Trophoblast cell (in vitro differentiated cells and primary cell): ENCODE measurements at regions not wholly inside any gene's neighbourhood (a gene's known extent, or its start where the extent isn't known, plus 50 kb on each side); places are given as distances from the start of the nearest gene placed in this dataset.

Experiments
- DNase-seq, 2 donors: peaks; one replicate each; pipeline ENCODE4 v3.0.0-alpha.2; 2016
- H2AFZ ChIP-seq: 2 replicates; pipeline ENCODE4 v1.6.1; 2013; ENCODE audit warnings: low read length, moderate library complexity, mild to moderate bottlenecking; ENCODE audit not compliant: insufficient read depth, poor library complexity
- H2AK5ac ChIP-seq: 2 replicates; pipeline ENCODE4 v1.6.1; 2013; ENCODE audit warnings: mild to moderate bottlenecking, low read length
- H2BK120ac ChIP-seq: 2 replicates; pipeline ENCODE4 v1.6.1; 2013; ENCODE audit warnings: low read length, mild to moderate bottlenecking, moderate library complexity; ENCODE audit not compliant: insufficient read depth, poor library complexity
- H2BK12ac ChIP-seq: 2 replicates; pipeline ENCODE4 v1.6.1; 2013; ENCODE audit warnings: mild to moderate bottlenecking, low read length, moderate library complexity
- H2BK5ac ChIP-seq: 2 replicates; pipeline ENCODE4 v1.6.1; 2013; ENCODE audit warnings: low read length, low read depth, moderate library complexity, mild to moderate bottlenecking; ENCODE audit not compliant: poor library complexity
- H3K14ac ChIP-seq: 2 replicates; pipeline ENCODE4 v1.6.1; 2013; ENCODE audit warnings: mild to moderate bottlenecking, low read length
- H3K18ac ChIP-seq: 2 replicates; pipeline ENCODE4 v1.6.1; 2013; ENCODE audit warnings: mild to moderate bottlenecking, low read length
- H3K23ac ChIP-seq: 2 replicates; pipeline ENCODE4 v1.6.1; 2013; ENCODE audit warnings: low read length
- H3K27ac ChIP-seq: 2 replicates; pipeline ENCODE4 v1.5.1; 2013; ENCODE audit warnings: low read depth, mild to moderate bottlenecking, inconsistent platforms, low read length, moderate library complexity
- H3K27me3 ChIP-seq: 2 replicates; pipeline ENCODE4 v1.6.1; 2013; ENCODE audit warnings: inconsistent platforms, mild to moderate bottlenecking, low read length, moderate library complexity; ENCODE audit not compliant: insufficient read depth
- H3K36me3 ChIP-seq, 2 experiments: 1 replicate in 1 of 2; 2 replicates in 1 of 2; pipeline ENCODE4 v1.6.1; 2013; ENCODE audit warnings: low read length in 2 of 2, mild to moderate bottlenecking in 2 of 2, moderate library complexity in 1 of 2; ENCODE audit not compliant: insufficient read depth in 2 of 2, control insufficient read depth in 1 of 2
- H3K4ac ChIP-seq: 2 replicates; pipeline ENCODE4 v1.6.1; 2013; ENCODE audit warnings: low read depth, mild to moderate bottlenecking, low read length, moderate library complexity
- H3K4me1 ChIP-seq, 2 experiments: 1 replicate in 1 of 2; 2 replicates in 1 of 2; pipeline ENCODE4 v1.6.1; 2013; ENCODE audit warnings: low read length in 2 of 2, mild to moderate bottlenecking in 2 of 2, moderate library complexity in 1 of 2; ENCODE audit not compliant: insufficient read depth in 2 of 2, control insufficient read depth in 1 of 2
- H3K4me2 ChIP-seq: 2 replicates; pipeline ENCODE4 v1.6.1; 2013; ENCODE audit warnings: inconsistent platforms, mild to moderate bottlenecking, low read length, moderate library complexity
- H3K4me3 ChIP-seq: 2 replicates; pipeline ENCODE4 v1.5.1; 2013; ENCODE audit warnings: mild to moderate bottlenecking, low read depth, low read length, inconsistent platforms
- H3K79me1 ChIP-seq: one replicate; pipeline ENCODE4 v1.6.1; 2013; ENCODE audit warnings: low read length
- H3K79me2 ChIP-seq: 2 replicates; pipeline ENCODE4 v1.6.1; 2013; ENCODE audit warnings: low read length, mild to moderate bottlenecking; ENCODE audit not compliant: control insufficient read depth, insufficient read depth, poor library complexity
- H3K9ac ChIP-seq: 2 replicates; pipeline ENCODE4 v1.6.1; 2013; ENCODE audit warnings: mild to moderate bottlenecking, low read length
- H3K9me3 ChIP-seq: 2 replicates; pipeline ENCODE4 v1.6.1; 2013; ENCODE audit warnings: low read depth, mild to moderate bottlenecking, control low read depth, inconsistent platforms, low read length; ENCODE audit not compliant: insufficient read depth
- H4K12ac ChIP-seq: 2 replicates; pipeline ENCODE4 v1.6.1; 2013; ENCODE audit warnings: low read depth, mild to moderate bottlenecking, low read length, moderate library complexity
- H4K8ac ChIP-seq: 2 replicates; pipeline ENCODE4 v1.6.1; 2013; ENCODE audit warnings: low read depth, mild to moderate bottlenecking, low read length, moderate library complexity
- H4K91ac ChIP-seq: one replicate; pipeline ENCODE4 v1.6.1; 2013; ENCODE audit warnings: low read depth, mild to moderate bottlenecking, low read length, moderate library complexity
- WGBS: extraction: QIAGEN DNeasy Blood & Tissue Kit; methylation state at CpG from one replicate; pipeline ENCODE4 v1.1.7; 2013; ENCODE audit warnings: missing lambda C conversion rate; ENCODE audit not compliant: insufficient read length, insufficient coverage; ENCODE audit errors: extremely low coverage; 5-methylcytosine and 5-hydroxymethylcytosine counted together

- Histone ChIP-seq H3K9ac (no peak overlapping the region), H3K4me3 (no peak overlapping the region), H2BK5ac (no peak overlapping the region), H3K9me3 (no peaks in the 10 kb centered on the region), H4K91ac (no peak overlapping the region), H3K27me3 (no peaks in the 10 kb centered on the region), H2AK5ac (no peak overlapping the region), H2BK12ac (no peak overlapping the region), H3K79me1 (no peaks in the 10 kb centered on the region), H2AFZ (no peak overlapping the region), H4K12ac (no peak overlapping the region), H3K14ac (no peak overlapping the region), H3K4ac (no peak overlapping the region), H2BK120ac (no peak overlapping the region), H3K27ac (no peak overlapping the region), H3K18ac (no peak overlapping the region), H3K4me1 (no peaks in the 10 kb centered on the region), H3K79me2 (no peaks in the 10 kb centered on the region), H3K36me3 (no peaks in the 10 kb centered on the region), H3K4me2 (no peak overlapping the region), H4K8ac (no peak overlapping the region), H3K23ac (no peak overlapping the region)
- WGBS: no CpG with 5 or more reads among the region's 1 CpG
- DNase-seq: no peak
These were observed 157.2 kb upstream of the SLC14A2 start for GRCh38 chr18:45458033-45458432.

DNA sequence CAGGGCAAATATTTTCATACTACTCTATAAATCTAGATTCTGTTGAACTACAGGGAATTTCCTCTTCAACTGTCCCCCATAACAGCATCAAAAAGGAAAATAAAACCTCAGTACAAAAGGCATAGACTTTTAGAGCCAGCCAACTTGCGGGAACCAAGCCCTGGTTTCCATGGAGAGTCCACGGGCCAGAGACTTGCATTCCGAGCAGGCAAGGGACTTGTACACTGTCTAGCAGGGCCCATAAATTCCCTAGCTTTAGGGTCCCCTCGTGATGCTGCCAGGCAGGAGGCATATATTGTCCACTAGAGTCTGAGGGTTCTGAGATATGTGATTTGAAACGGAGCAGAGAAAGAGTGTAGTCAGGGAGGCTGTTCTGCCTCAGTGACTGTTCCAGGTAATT lies 153.1 kb upstream of the SLC14A2 start:
- H3K4me1 ChIP-seq: no peaks in the 10 kb centered on the region
- no peaks in the 10 kb centered on the region for H3K27me3 ChIP-seq
- DNase-seq: no peak
- no peak overlapping the region for H3K23ac ChIP-seq
- no peak overlapping the region for H3K4me2 ChIP-seq
- H2AK5ac ChIP-seq: no peak overlapping the region
- H3K27ac ChIP-seq: no peak overlapping the region
- H3K14ac ChIP-seq: no peak overlapping the region
- no peaks in the 10 kb centered on the region for H3K79me2 ChIP-seq
- H3K79me1 ChIP-seq: no peaks in the 10 kb centered on the region
- H2BK120ac ChIP-seq: no peak overlapping the region
- H2BK12ac ChIP-seq: no peak overlapping the region
- H2BK5ac ChIP-seq: no peak overlapping the region
- H3K18ac ChIP-seq: no peak overlapping the region
- H4K12ac ChIP-seq: no peak overlapping the region
- H3K9me3 ChIP-seq: no peaks in the 10 kb centered on the region
- no peak overlapping the region for H4K91ac ChIP-seq
- WGBS: no CpG with 5 or more reads among the region's 5 CpGs
- no peak overlapping the region for H2AFZ ChIP-seq
- no peaks in the 10 kb centered on the region for H3K36me3 ChIP-seq
- H3K4ac ChIP-seq: no peak overlapping the region
- H4K8ac ChIP-seq: no peak overlapping the region
- no peak overlapping the region for H3K9ac ChIP-seq
- H3K4me3 ChIP-seq: no peak overlapping the region

DNA sequence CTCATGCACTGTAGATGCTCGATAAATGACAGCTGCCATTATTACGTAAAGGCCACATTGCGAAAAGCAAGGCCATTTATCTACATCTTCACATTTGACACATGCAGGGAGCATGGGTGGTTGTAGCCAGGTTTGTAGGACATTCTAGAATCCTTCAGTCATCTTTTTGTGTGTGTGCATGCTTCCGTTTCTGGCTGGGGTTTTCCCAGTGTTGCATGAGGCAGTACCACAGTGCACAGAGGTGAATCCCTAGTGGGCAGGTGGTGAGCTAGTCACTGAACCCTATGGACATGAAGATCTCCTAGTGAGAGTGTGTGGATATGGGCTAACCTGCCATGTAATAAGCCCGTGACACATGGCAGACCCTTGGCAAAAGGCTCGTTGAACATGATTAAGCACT lies 151.8 kb upstream of the SLC14A2 start:
- H4K91ac ChIP-seq: no peak overlapping the region
- no peak overlapping the region for H3K4ac ChIP-seq
- no peak overlapping the region for H3K23ac ChIP-seq

DNA sequence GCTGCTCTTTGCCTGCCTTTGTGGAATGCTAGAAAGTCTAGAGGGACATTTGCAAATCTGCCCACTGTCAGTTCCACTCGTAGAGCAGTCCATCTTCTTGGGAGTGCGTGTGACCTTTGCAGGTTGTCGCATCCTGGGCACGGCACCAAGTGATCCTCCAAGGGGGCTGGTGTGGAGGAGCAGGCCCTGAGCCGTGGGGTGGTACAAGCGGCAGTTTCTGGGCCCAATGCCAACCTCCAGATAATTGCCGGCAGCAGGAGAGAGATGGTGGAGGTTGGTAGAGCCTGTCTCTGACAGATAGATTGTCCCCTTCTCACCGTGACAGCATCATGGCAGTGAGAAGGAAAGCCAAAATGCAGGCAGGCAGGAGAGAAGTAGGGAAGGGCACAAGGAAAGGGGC lies 150.7 kb upstream of the SLC14A2 start:
- WGBS: no CpG with 5 or more reads among the region's 8 CpGs
- Histone ChIP-seq H3K4ac (no peak overlapping the region), H2BK12ac (no peak overlapping the region), H4K8ac (no peak overlapping the region), H2BK120ac (no peak overlapping the region), H3K79me1 (no peaks in the 10 kb centered on the region), H3K23ac (no peak overlapping the region), H3K4me3 (no peak overlapping the region), H2AK5ac (no peak overlapping the region), H2AFZ (no peak overlapping the region), H2BK5ac (no peak overlapping the region), H3K27me3 (no peaks in the 10 kb centered on the region), H4K91ac (no peak overlapping the region), H3K79me2 (no peaks in the 10 kb centered on the region), H3K4me2 (no peak overlapping the region), H3K14ac (no peak overlapping the region), H3K27ac (no peak overlapping the region), H3K4me1 (no peaks in the 10 kb centered on the region), H3K9ac (no peak overlapping the region), H3K18ac (no peak overlapping the region), H4K12ac (no peak overlapping the region), H3K9me3 (no peaks in the 10 kb centered on the region), H3K36me3 (no peaks in the 10 kb centered on the region)
- DNase-seq: no peak

More for the DNA sequence above, 151.8 kb upstream of the SLC14A2 start:
- H2AK5ac ChIP-seq: no peak overlapping the region
- no peak overlapping the region for H2AFZ ChIP-seq
- no peaks in the 10 kb centered on the region for H3K79me1 ChIP-seq
- DNase-seq: peak; percentile 52 to 58
- H3K4me1 ChIP-seq: no peaks in the 10 kb centered on the region
- no peaks in the 10 kb centered on the region for H3K9me3 ChIP-seq
- no peak overlapping the region for H3K27ac ChIP-seq
- H3K4me2 ChIP-seq: no peak overlapping the region
- H3K9ac ChIP-seq: no peak overlapping the region
- H2BK120ac ChIP-seq: no peak overlapping the region
- no peaks in the 10 kb centered on the region for H3K36me3 ChIP-seq
- H3K27me3 ChIP-seq: no peaks in the 10 kb centered on the region
- H4K12ac ChIP-seq: no peak overlapping the region
- no CpG with 5 or more reads among the region's 6 CpGs for WGBS
- no peak overlapping the region for H4K8ac ChIP-seq
- H2BK12ac ChIP-seq: no peak overlapping the region
- no peak overlapping the region for H2BK5ac ChIP-seq
- H3K14ac ChIP-seq: no peak overlapping the region
- H3K18ac ChIP-seq: no peak overlapping the region
- no peak overlapping the region for H3K4me3 ChIP-seq
- H3K79me2 ChIP-seq: no peaks in the 10 kb centered on the region
